GM10248 (cell line): ENCODE measurements at regions not wholly inside any gene's neighbourhood (a gene's known extent, or its start where the extent isn't known, plus 50 kb on each side); places are given as distances from the start of the nearest gene placed in this dataset.

Experiments
- CTCF ChIA-PET: fragments of 300-600 bp; sonication (Branson Sonifier 250); formaldehyde crosslinking; extraction: SDS; loops from one replicate; lab custom pipeline; 2021; ENCODE audit warnings: antibody characterized with exemption; lab: Yijun Ruan, JAX
- POLR2A ChIA-PET: fragments of 350-650 bp; sonication (Branson Sonifier 250); formaldehyde crosslinking; extraction: SDS; loops from one replicate; lab custom pipeline; 2020; ENCODE audit warnings: antibody characterized with exemption; lab: Yijun Ruan, JAX
- DNase-seq: peaks from one replicate; pipeline ENCODE4 v3.0.0; 2012; ENCODE audit errors: extremely low spot score
- TF ChIP-seq, protein P1 (sequence below): IDR thresholded peaks from 2 replicates; pipeline ENCODE4 v1.5.1; 2012; ENCODE audit warnings: mild to moderate bottlenecking, low read depth; ENCODE audit errors: extremely low read depth, missing control alignments, control extremely low read depth

DNA sequence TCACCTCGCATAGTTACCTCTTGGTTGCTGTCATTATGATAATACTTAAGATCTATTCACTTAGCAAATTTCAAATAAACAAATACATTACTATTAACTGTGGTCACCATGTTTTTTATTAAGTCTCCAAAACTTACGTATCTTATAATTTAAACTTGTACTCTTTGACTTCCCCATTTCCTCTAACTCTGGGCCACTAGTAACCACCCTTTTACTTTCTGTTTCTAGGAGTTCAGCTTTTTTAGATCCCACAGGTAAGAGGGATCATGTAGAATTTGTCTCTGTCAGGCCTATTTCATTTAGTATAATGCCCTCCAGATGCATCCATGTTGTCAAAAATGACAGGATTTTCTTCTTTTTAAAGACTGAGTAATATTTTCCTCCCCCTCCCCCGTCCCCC, 212.4 kb upstream of the C11orf87 start:
- ChIA-PET POLR2A (no interaction called here), CTCF (no interaction called here)
- TF ChIP-seq, protein P1, sequence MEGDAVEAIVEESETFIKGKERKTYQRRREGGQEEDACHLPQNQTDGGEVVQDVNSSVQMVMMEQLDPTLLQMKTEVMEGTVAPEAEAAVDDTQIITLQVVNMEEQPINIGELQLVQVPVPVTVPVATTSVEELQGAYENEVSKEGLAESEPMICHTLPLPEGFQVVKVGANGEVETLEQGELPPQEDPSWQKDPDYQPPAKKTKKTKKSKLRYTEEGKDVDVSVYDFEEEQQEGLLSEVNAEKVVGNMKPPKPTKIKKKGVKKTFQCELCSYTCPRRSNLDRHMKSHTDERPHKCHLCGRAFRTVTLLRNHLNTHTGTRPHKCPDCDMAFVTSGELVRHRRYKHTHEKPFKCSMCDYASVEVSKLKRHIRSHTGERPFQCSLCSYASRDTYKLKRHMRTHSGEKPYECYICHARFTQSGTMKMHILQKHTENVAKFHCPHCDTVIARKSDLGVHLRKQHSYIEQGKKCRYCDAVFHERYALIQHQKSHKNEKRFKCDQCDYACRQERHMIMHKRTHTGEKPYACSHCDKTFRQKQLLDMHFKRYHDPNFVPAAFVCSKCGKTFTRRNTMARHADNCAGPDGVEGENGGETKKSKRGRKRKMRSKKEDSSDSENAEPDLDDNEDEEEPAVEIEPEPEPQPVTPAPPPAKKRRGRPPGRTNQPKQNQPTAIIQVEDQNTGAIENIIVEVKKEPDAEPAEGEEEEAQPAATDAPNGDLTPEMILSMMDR: no peak
- DNase-seq: no peak

DNA sequence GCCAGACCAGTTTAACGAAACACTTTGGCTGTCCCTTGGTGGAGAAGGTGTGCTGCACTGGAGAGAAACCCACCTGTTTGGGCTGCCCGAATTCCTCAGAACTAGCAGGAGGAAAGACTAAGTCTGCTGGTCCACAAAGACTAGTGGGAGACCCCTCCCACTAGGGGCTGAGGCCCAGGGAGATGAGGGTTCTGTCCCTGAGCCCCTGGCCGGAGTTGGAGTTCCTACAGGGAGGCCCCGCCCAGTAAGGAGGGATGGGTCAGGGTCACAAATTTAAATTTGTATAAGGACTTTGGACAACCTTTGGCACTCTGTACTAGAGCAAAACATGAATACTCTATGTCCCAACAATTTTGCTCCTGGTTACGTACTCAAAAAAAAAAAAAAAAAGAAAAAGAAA, 200.8 kb upstream of the C11orf87 start:
- no peak for DNase-seq
- ChIA-PET POLR2A (no interaction called here), CTCF (no interaction called here)
- TF ChIP-seq, protein P1: no peak

DNA sequence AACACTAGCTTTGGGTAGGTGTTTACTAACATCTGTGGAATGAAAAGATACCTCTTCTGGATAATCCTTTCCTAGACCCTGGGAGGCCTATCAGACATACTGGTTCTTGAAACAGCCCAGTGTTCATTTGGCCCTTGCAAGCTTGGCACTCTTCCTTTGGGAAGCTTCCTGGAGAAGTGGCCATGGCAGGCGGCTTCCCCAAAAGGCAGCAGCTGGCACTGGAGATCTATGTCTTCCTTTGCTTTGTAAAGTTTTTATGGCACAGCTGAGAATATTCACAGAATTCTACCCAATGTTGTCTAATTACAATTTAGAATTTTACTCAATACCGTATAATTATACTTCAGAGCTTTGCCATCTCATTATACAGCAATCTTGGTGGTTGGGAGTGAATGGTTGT, 199.2 kb upstream of the C11orf87 start:
- DNase-seq: no peak
- ChIA-PET CTCF (no interaction called here), POLR2A (no interaction called here)
- TF ChIP-seq, protein P1: no peak

DNA sequence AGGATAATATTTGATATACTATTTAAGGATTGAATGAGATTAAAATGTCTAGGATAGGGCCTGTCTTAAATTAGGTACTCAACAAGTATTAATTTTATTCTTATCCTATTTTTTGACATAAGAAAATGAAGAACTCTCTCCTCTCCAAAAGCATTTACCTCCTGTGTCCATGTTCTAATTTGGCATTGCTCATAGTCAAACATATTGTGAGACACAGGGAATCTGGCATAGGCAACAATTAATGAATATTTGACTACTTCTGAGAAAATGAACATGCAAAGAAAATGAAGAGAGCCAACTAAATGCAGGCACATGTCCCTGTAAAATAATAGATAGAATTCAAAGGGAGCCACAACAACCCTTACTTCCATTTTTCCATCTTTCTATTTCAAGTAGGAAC, 198.5 kb upstream of the C11orf87 start:
- ChIA-PET CTCF (no interaction called here), POLR2A (no interaction called here)
- DNase-seq: no peak
- TF ChIP-seq, protein P1: no peak

DNA sequence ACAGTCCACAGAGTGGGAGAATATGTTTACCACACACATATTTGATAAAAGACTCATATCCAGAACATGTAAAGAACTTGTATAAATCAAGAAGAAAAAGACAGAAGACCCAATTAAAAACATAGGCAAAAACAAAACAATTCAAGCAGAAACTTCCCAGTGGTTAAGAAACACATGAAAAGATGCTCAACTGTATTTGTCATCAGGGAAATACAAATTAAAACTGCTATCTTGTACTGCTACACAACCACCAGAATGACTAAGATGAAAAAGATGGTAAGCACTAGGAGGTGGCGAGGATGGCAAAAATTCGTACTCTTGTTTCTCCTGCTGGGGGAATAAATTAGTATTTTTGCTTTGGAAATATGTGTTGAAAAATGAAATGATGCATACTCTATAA, 192.3 kb upstream of the C11orf87 start:
- TF ChIP-seq, protein P1: no peak
- DNase-seq: no peak
- POLR2A ChIA-PET: no interaction called here
- CTCF ChIA-PET: no interaction called here

DNA sequence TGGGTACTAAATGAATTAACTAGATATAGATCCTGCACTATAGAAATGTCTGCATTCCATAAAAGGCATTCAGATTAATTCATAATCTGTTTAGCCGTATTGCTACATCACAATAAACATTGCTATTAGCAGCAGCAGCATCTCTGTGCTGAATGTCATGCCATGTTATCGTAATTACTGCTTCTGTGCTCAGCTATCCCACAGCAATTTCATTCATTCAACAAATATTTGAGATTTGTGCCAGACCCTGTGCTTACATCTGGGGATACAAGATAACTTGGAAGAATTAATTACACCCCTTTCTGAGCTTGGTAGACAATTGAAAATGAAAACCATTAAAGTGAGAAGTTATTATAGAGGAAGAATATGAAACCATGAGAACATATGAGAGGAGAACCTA, 185.8 kb upstream of the C11orf87 start:
- CTCF ChIA-PET: interaction anchor here (1.1 kb wide), 1 partner anchor 14 kb away, joined by 3 read pairs; no protein-coding TSS in a partner anchor
- POLR2A ChIA-PET: no interaction called here
- TF ChIP-seq, protein P1: no peak
- DNase-seq: no peak

DNA sequence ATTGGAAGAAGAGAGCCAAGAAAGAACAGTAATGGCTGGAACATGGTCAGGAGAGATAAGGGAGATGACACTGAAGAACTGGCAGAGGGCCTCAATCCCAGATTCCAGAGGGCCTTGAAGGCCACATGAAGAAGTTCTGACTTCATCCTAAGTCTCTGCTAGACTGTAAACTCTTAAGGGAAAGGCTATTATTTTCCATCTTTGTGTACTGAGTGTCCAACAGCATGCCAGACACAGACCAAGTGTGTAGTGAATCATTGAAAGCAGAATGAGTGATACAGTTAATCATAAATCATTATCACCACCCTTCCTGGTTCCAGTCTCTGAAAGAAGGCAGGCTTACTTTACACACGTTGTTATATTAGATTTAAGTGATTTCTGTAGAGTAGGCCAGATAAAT, 185.3 kb upstream of the C11orf87 start:
- TF ChIP-seq, protein P1: no peak
- ChIA-PET CTCF (interaction anchor here (1.1 kb wide), 1 partner anchor 14 kb away, joined by 3 read pairs; no protein-coding TSS in a partner anchor), POLR2A (no interaction called here)
- no peak for DNase-seq
